Stimulated activated CD8-positive, alpha-beta memory T cell treated with anti-CD3 and anti-CD28 coated beads, Interleukin-15, amount 100 ng/mL, for 4 hours (primary cell): ENCODE measurements at regions not wholly inside any gene's neighbourhood (a gene's known extent, or its start where the extent isn't known, plus 50 kb on each side); places are given as distances from the start of the nearest gene placed in this dataset.

Experiments used
- DNase-seq, 2 donors: peaks; one replicate each; pipeline ENCODE4 v3.0.0-alpha.2; 2020; ENCODE audit warnings: low read depth in 2 of 2

- DNase-seq: no peak
Observed at GRCh38 chr5:166938071-166938470, 1353.4 kb upstream of the WWC1 start.

GRCh38 chr5:166942948-166943347 lies 1348.5 kb upstream of the WWC1 start:
- no peak for DNase-seq

GRCh38 chr5:166947045-166947444 lies 1344.4 kb upstream of the WWC1 start:
- DNase-seq: no peak

GRCh38 chr5:166948679-166949078 lies 1342.8 kb upstream of the WWC1 start:
- DNase-seq: no peak

DNA sequence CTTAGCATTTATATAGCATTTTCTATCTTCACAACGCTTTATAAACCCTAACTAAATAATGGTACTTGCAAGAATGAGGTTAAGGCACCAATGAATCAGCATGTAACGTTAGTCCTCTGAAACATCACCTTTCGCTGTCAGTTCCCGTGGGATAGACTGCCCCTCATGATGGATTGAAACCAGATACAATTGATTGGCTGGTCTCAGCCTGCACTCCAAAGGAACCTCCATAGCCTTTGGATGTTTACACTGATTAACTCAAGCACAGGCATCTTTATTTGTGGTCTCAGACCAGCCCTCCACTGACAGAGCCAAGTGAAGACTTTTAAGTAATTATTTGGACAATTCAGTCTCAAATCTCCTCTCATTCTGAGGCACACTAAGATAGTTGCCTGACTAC lies 1339.4 kb upstream of the WWC1 start:
- DNase-seq: no peak

DNA sequence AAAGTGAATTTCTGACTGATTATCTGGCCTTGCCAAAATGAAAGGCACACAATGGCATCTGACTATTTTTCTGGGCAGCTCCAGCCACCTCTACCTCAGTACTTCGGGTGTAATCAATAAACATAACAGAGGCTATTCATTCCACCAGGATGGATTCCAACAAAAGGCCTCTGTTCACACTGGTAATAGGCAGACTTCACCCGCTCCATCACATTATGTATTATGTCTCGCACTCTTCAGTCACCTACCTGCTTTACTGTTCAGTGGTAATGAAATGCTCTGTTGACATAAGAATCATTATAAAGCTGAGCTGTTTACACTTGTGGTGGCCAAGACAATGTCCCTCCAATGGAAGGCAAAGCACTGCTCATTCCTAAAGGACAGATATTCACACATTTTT lies 1333.7 kb upstream of the WWC1 start:
- DNase-seq: no peak

DNA sequence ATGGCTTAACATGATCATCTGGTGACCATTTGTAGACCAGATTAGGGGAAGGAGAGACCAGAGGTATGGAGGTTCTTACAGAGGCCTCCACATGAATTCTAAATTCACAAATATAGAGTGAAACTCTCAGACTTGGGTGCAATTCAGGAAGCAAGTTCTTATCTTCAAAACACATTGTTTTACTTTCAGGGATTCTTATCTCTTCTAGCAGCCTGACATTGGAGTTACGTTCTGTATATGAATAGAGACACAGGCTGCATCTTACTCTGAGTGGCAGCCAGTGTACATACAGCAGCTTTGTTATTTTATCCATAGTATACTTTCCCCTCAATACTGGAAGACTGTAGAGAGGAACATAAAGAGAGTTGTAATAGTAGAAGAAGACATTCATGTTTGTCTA lies 1331.7 kb upstream of the WWC1 start:
- no peak for DNase-seq

GRCh38 chr5:166961028-166961427 lies 1330.4 kb upstream of the WWC1 start:
- DNase-seq: no peak

DNA sequence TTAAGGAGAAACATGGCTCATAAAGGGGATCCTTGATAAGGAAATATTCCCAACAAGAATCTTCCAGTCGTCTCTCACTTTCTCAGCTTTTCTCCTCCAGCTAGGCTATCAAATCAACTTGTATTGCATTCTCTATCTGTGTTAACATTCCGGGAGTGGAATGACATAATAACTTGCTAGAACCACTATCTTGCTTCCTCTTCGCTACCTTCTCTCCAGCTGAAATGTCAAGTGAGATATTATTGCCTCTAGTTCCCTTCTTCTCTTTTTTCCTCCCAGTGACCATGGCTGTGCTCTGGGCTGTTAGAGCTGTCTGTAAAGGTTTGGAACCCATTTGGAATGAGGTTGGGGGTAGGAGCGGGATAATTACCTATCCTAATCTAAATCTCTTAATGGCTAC lies 1329.5 kb upstream of the WWC1 start:
- no peak for DNase-seq

DNA sequence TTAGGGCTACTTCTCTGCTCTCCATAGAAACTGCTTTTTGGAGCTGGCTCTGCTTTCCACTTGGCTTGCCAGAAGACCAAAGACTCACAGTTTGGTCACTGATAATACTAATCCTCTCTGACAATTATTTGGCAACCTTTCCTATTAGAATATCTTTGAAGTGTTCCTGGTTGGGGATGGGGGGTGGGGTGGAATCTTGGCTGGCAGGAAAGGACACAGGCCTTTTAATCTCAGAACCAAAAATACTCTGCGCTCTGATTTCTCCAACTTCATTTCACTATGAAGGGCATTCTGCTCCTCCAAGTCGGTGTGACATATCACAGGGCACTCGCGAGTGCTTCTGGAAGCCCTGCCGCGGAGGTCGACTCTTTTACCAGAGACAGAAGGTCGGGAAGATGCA lies 1329.0 kb upstream of the WWC1 start:
- DNase-seq: no peak

DNA sequence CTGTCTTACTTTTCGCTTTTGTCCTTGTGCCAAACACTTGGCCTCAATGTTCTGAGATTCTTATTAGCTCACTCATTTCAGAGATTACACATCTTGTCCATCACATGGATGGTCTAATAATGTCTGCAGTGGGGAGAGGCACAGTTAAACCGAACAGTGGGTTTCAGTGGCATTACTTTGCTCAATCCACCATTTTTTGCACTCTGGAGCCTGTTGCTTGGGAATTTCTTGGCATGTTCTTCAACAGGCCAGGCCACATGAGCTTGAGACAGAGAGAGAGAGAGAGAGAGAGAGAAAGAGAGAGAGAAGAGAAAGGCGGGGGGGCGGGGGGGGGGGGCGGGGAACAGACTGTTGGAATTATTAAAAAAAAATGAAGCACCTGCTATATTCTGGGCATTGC lies 1327.8 kb upstream of the WWC1 start:
- DNase-seq: no peak

DNA sequence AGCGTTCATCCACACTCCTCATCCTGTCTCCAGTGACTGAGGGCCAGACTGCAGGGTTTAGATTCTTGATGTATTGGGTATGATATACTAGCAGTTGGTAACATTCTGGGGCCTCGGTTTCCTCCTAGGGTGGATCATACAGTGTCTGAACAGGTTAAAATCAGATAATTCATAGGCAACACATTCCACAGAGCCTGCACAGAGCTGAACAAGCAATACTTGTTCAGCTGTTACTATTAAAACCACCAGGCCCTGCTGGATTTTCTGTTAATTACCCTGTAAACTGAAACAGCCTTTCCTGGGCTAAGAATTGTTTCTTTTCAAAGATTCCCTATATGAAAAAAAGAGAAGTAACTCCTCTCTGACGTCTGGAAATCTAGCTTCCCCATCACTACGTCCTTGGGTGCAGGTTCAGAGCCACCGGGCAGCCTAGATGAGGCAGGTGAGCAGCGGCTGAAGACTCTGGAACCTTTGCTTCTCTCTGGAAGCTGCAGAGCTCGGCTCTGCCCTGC lies 1313.5 kb upstream of the WWC1 start:
- no peak for DNase-seq

GRCh38 chr5:166979307-166979895 lies 1312.0 kb upstream of the WWC1 start:
- DNase-seq: no peak

- no peak for DNase-seq
Observed at GRCh38 chr5:166980666-166981065, 1310.8 kb upstream of the WWC1 start.

GRCh38 chr5:166982226-166982625 lies 1309.2 kb upstream of the WWC1 start:
- DNase-seq: no peak

- DNase-seq: no peak
Observed at GRCh38 chr5:166991601-166992000, 1299.8 kb upstream of the WWC1 start.

- no peak for DNase-seq
Observed at GRCh38 chr5:166992108-166992507, 1299.3 kb upstream of the WWC1 start.

DNA sequence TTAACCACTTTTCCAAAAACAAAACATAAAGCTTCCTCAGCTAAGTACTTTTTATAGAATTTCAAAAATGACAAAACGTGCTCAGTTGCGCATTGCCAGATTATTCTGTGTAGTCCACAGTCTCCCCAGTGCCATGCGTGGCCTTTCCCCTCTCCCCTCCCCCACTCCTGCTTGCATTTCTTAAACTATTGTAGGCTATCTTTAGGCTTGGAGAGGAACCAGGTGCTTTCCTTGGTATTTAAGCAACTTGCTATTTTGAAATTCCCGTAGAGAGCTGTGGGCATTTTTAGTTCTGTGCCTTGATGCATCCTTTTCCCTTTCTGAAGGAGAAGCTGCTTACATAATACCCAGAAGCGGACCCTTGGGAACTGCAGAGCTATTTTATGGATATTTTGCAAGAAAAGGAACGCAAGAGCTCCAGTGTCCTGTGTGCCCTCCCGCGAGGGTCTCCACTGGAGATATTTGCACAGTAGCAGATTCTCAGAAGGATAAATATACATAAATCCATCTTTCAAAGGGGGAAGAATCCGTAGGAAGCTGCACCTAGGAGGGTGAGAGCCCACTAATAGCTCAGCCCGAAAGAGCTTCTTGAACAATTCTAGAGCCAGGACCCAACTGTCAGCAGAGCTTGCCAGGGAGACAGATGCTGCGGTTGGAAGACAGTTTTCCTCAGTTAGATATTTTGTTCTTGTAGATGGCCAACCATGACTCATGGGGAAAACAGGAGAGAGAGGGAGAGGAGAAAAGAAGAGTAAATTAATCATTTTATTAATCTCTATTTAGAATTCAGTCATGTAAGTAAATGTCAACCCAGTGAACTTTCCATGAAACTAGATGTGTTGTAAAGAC lies 1298.3 kb upstream of the WWC1 start:
- DNase-seq: no peak

- no peak for DNase-seq
Observed at GRCh38 chr5:166994226-166994625, 1297.2 kb upstream of the WWC1 start.

DNA sequence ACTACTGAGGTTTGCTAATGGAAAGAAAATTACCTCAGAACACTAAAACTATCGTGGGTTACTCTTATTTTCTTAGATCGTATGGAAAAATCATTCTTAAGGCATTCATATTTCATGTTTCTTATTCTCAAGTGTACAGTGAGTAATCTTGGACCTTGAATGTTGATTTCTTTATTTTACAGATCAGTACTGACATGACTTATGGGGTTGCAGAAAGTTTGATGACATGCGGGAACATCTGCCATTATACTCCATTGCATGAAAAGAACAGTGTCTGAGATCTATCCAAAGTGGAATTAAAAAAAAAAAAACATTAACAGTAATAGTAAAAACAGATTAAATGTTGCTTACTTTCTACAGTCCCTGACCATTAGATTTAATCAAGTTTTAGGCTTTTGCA lies 1290.2 kb upstream of the WWC1 start:
- DNase-seq: no peak

GRCh38 chr5:167008705-167009104 lies 1282.7 kb upstream of the WWC1 start:
- no peak for DNase-seq

- DNase-seq: no peak
Observed at GRCh38 chr5:167011196-167011595, 1280.2 kb upstream of the WWC1 start.
